Stimulated activated CD4-positive, alpha-beta T cell treated with anti-CD3 and anti-CD28 coated beads, Interleukin-4, amount 100 ng/mL, for 1 hour (primary cell): ENCODE measurements at regions not wholly inside any gene's neighbourhood (a gene's known extent, or its start where the extent isn't known, plus 50 kb on each side); places are given as distances from the start of the nearest gene placed in this dataset.

ENCODE experiments used
- DNase-seq: peaks from one replicate; pipeline ENCODE4 v3.0.0-alpha.2; 2020

GRCh38 chr21:39105341-39105765 lies 77.9 kb downstream of the PSMG1 start:
- no peak for DNase-seq

- DNase-seq = no peak
Observed at GRCh38 chr21:39104911-39105310, 78.3 kb downstream of the PSMG1 start.

- no peak for DNase-seq
Observed at GRCh38 chr21:39103689-39104088, 79.6 kb downstream of the PSMG1 start.

- DNase-seq = no peak
Observed at GRCh38 chr21:39099859-39100258, 83.4 kb downstream of the PSMG1 start.

GRCh38 chr21:39098696-39099200 lies 84.5 kb downstream of the PSMG1 start:
- DNase-seq = no peak

GRCh38 chr21:39097981-39098380 lies 85.3 kb downstream of the PSMG1 start:
- no peak for DNase-seq

- DNase-seq = no peak
Observed at GRCh38 chr21:39097335-39097861, 85.9 kb downstream of the PSMG1 start.

GRCh38 chr21:39096754-39097153 lies 86.5 kb downstream of the PSMG1 start:
- no peak for DNase-seq

GRCh38 chr21:39095681-39096080 lies 87.6 kb downstream of the PSMG1 start:
- DNase-seq = no peak

GRCh38 chr21:39094847-39095579 lies 88.2 kb downstream of the PSMG1 start:
- DNase-seq = no peak

- no peak for DNase-seq
Observed at GRCh38 chr21:39094087-39094780, 89.0 kb downstream of the PSMG1 start.

GRCh38 chr21:39093526-39093925 lies 89.7 kb downstream of the PSMG1 start:
- DNase-seq = no peak

GRCh38 chr21:39088831-39089380 lies 94.3 kb downstream of the PSMG1 start:
- DNase-seq = no peak

- no peak for DNase-seq
Observed at GRCh38 chr21:39088031-39088370, 95.2 kb downstream of the PSMG1 start.

- no peak for DNase-seq
Observed at GRCh38 chr21:39087238-39088030, 95.8 kb downstream of the PSMG1 start.

GRCh38 chr21:39086547-39086946 lies 96.7 kb downstream of the PSMG1 start:
- DNase-seq = no peak

- DNase-seq = no peak
Observed at GRCh38 chr21:39085843-39086405, 97.3 kb downstream of the PSMG1 start.

- no peak for DNase-seq
Observed at GRCh38 chr21:39084979-39085729, 98.1 kb downstream of the PSMG1 start.

GRCh38 chr21:39084073-39084472 lies 99.2 kb downstream of the PSMG1 start:
- no peak for DNase-seq

- DNase-seq = no peak
Observed at GRCh38 chr21:39083377-39084008, 99.8 kb downstream of the PSMG1 start.

- no peak for DNase-seq
Observed at GRCh38 chr21:39082656-39083376, 100.4 kb downstream of the PSMG1 start.
